BJ (cell line): ENCODE measurements at regions not wholly inside any gene's neighbourhood (a gene's known extent, or its start where the extent isn't known, plus 50 kb on each side); places are given as distances from the start of the nearest gene placed in this dataset.

Source experiments
- CTCF ChIA-PET: fragments of 350-600 bp; formaldehyde crosslinking; extraction: SDS; loops from one replicate; lab custom pipeline; 2021; ENCODE audit warnings: antibody characterized with exemption, inconsistent platforms; lab: Yijun Ruan, JAX
- POLR2A ChIA-PET: fragments of 300-600 bp; sonication (Branson Sonifier 250); formaldehyde crosslinking; extraction: SDS; loops from one replicate; lab custom pipeline; 2021; ENCODE audit warnings: antibody characterized with exemption; lab: Charles Lee
- DNase-seq: peaks from one replicate; pipeline ENCODE4 v3.0.0-alpha.2; 2011; ENCODE audit warnings: low read depth
- H3K27me3 ChIP-seq: 2 replicates; pipeline ENCODE4 v1.6.0; 2011; ENCODE audit warnings: low read length; ENCODE audit not compliant: control insufficient read depth, insufficient read depth
- H3K36me3 ChIP-seq: 2 replicates; pipeline ENCODE4 v1.5.1; 2011; ENCODE audit warnings: low read length; ENCODE audit not compliant: control insufficient read depth, insufficient read depth
- H3K4me3 ChIP-seq: 2 replicates; pipeline ENCODE4 v1.5.1; 2011; ENCODE audit warnings: low read depth, mild to moderate bottlenecking, control low read depth, low read length
- TF ChIP-seq, protein P1 (sequence below): IDR thresholded peaks from 2 replicates; pipeline ENCODE4 v1.5.1; 2011; ENCODE audit warnings: low read depth, mild to moderate bottlenecking, control low read depth, inconsistent platforms, low read length, moderate library complexity; ENCODE audit not compliant: insufficient read depth

DNA sequence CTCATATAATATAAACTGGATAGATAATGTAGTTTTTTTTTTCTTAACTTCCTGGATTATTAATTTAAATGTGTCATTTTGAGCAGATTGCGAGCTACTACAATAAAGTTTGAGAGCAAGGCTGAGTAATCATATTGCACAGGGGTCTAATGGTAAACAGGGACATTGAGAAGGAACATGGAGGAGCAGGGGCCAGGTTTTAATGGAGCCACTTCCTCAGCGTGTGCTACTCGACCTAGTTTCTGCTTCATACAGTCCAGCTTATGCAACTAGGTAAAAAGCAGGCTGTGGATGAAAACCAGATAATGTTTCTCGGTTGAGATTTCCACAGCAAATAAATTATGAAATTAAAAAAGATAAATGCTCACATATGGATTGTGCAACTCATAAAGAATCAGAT, 1915.7 kb upstream of the CELF4 start:
- no peak for DNase-seq
- Histone ChIP-seq H3K27me3 (no peaks in the 10 kb centered on the region), H3K36me3 (no peaks in the 10 kb centered on the region), H3K4me3 (no peak overlapping the region)
- ChIA-PET CTCF (no interaction called here), POLR2A (no interaction called here)
- TF ChIP-seq, protein P1, sequence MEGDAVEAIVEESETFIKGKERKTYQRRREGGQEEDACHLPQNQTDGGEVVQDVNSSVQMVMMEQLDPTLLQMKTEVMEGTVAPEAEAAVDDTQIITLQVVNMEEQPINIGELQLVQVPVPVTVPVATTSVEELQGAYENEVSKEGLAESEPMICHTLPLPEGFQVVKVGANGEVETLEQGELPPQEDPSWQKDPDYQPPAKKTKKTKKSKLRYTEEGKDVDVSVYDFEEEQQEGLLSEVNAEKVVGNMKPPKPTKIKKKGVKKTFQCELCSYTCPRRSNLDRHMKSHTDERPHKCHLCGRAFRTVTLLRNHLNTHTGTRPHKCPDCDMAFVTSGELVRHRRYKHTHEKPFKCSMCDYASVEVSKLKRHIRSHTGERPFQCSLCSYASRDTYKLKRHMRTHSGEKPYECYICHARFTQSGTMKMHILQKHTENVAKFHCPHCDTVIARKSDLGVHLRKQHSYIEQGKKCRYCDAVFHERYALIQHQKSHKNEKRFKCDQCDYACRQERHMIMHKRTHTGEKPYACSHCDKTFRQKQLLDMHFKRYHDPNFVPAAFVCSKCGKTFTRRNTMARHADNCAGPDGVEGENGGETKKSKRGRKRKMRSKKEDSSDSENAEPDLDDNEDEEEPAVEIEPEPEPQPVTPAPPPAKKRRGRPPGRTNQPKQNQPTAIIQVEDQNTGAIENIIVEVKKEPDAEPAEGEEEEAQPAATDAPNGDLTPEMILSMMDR = no peak

DNA sequence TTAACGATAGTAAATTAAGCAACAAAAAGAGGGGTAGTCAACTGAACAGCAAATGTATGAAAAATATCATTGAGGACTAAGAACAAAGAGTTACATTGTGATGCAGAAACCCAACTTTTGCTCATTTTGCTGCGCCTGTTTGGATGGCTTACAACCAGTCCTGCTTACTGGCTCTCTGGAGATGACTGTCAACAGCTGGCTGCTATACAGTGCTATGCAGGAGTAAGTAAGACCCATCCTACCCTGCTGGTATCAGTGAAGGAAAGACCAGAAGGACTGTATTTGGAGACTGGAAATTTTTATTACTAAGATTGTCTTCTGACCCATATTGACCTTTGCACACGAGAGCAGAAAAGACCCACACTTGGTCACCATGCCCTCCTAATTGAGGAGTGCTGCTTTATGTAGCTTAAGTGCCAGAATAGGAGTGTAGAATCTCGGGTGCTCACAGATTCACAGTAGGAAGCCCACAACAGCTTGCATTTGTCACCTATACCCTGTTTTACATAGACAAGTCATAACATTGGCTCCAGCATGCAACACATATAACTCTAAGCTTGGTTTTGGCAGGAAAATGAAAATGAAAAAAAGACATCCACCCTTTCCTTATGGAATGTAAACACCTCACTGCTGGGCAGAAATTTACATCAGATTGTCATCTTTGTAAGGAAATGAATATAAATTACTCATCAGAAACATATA, 1915.0 kb upstream of the CELF4 start:
- CTCF ChIA-PET = no interaction called here
- Histone ChIP-seq H3K27me3 (no peaks in the 10 kb centered on the region), H3K36me3 (no peaks in the 10 kb centered on the region), H3K4me3 (no peak overlapping the region)
- TF ChIP-seq, protein P1 = no peak
- no peak for DNase-seq
- POLR2A ChIA-PET = no interaction called here

DNA sequence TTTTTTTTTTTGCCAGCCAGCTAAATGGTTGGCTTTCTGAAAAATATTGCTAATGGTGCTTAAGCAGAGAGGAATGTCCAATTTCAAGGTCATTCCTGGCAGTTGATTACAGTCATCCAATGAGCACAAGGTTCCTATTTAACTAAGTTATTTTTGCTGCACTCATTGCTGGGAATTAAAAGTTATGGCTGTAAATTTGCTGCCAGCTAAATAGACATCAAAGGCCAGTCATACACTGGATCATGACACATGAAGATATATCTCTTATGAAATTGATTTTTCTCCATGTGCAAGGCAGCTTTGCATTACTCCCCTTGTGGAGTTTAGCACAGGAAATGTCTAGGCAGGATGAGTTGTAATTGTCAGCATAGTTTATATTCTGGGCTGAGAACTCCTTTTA, 1898.4 kb upstream of the CELF4 start:
- DNase-seq = no peak
- TF ChIP-seq, protein P1 = no peak

DNA sequence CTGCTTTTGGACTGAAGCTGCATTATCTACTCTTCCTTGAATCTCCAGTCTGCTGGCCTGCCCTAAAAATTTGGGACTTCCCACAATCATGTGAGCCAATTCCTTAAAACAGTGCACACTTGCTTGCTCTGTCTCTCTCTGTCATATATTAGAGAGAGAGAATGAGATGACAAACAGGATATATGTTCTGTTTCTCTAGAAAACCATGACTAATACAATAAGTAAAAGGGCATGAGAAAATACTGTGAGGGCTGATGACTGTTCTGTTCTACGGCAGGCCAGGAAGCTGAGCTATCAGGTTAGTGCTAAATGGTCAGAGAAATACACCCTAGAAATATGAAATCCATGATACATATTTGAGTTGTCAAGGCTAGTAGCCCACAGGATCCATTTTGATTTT, 1896.8 kb upstream of the CELF4 start:
- CTCF ChIA-PET = no interaction called here
- TF ChIP-seq, protein P1 = no peak
- no peak for DNase-seq

More for the DNA sequence above, 1898.4 kb upstream of the CELF4 start:
- ChIA-PET CTCF (no interaction called here), POLR2A (no interaction called here)
- H3K27me3 ChIP-seq = no peaks in the 10 kb centered on the region
- no peak overlapping the region for H3K4me3 ChIP-seq
- no peaks in the 10 kb centered on the region for H3K36me3 ChIP-seq

DNA sequence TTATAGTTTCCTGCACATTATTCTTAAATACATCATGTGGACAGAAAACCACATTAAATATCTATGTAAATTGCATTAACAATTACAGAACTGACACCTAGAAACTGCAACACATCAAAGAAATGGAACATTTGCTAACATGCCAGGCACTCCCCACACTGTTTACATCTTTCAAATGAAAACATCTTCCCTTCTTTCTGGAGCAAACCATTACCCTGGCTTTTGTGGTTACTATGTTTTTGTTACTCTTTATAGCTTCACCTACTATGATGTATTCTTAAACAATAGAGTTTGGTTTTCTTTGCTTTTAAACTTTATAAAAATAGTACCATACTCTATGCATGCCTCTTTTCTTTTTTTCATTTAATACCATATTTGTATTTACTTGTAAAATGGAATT, 1894.5 kb upstream of the CELF4 start:
- no peak for DNase-seq
- POLR2A ChIA-PET = no interaction called here
- CTCF ChIA-PET = no interaction called here

More for the DNA sequence above, 1896.8 kb upstream of the CELF4 start:
- Histone ChIP-seq H3K4me3 (no peak overlapping the region), H3K27me3 (no peaks in the 10 kb centered on the region), H3K36me3 (no peaks in the 10 kb centered on the region)
- POLR2A ChIA-PET = no interaction called here

More for the DNA sequence above, 1894.5 kb upstream of the CELF4 start:
- TF ChIP-seq, protein P1 = no peak
- Histone ChIP-seq H3K4me3 (no peak overlapping the region), H3K27me3 (no peaks in the 10 kb centered on the region), H3K36me3 (no peaks in the 10 kb centered on the region)
